ENCODE measurements at regions not wholly inside any gene's neighbourhood (a gene's known extent, or its start where the extent isn't known, plus 50 kb on each side); places are given as distances from the start of the nearest gene placed in this dataset.

DNA sequence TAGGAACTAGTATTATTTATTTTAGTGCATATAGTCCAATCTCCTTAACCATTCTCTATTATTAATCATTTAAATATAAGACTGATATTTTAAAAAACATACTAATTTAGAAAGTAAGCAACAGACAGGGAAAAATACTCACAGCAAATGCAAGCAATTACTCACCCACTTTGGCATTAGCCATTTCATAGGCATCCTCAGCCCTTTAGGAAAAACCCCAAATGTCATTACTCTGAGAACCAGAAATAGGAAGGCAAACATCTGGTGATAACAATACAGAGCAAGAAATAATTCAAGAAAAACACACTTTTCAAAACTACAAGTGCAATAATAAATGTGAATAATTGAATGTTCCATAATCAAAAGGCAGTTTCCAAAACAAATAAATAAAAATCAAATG lies 545.1 kb downstream of the PLPP3 start:
- peaks cover 0 to 4% (median 2%) of the 10 kb centered on the region in 3 donors for H3K27me3 Mint-ChIP-seq (ENCODE audit: low read depth in 3 of 3)
- no peaks in the 10 kb centered on the region for H3K4me1 Mint-ChIP-seq
- no peak overlapping the region for H3K27ac Mint-ChIP-seq
- H3K4me1 ChIP-seq (ENCODE audit: control insufficient read depth in 1 of 2, insufficient read depth in 2 of 2, low read length in 2 of 2): no peaks in the 10 kb centered on the region
- no peaks in the 10 kb centered on the region for H4K20me1 ChIP-seq (ENCODE audit: insufficient read depth, low read length)
- no peaks in the 10 kb centered on the region for H3K36me3 Mint-ChIP-seq
- intact Hi-C loops (cut with micrococcal nuclease): no loop called here
- no peak overlapping the region for H3K9ac ChIP-seq (ENCODE audit: insufficient read depth, low read length, poor library complexity, severe bottlenecking)
- no peak for TF ChIP-seq CTCF (IDR thresholded peaks at IDR 0.05)
- no peaks in the 10 kb centered on the region for H3K79me2 ChIP-seq (ENCODE audit: insufficient read depth, low read length)
- no peaks in the 10 kb centered on the region for H3K27me3 ChIP-seq (ENCODE audit: control insufficient read depth in 2 of 2, insufficient read depth in 2 of 2, low read length in 2 of 2)
- no peak for DNase-seq
- H3K36me3 ChIP-seq (replicated peaks in 1 of 2; ENCODE audit: control insufficient read depth in 1 of 2, insufficient read depth in 2 of 2, low read length in 2 of 2): no peaks in the 10 kb centered on the region
- H2AFZ ChIP-seq (ENCODE audit: insufficient read depth, low read depth, low read length, poor library complexity, severe bottlenecking): no peak overlapping the region
- no peaks in the 10 kb centered on the region for H3K9me3 ChIP-seq (replicated peaks in 1 of 2; ENCODE audit: control insufficient read depth in 1 of 2, insufficient read depth in 1 of 2, low read length in 2 of 2)
- H3K4me3 ChIP-seq (replicated peaks in 1 of 3; ENCODE audit: low read depth in 2 of 3, low read length in 3 of 3): no peak overlapping the region
- H3K9me3 Mint-ChIP-seq: peaks cover 0 to 6% (median 4%) of the 10 kb centered on the region in 7 donors
- no peak overlapping the region for H3K4me3 Mint-ChIP-seq
- no peak overlapping the region for H3K4me2 ChIP-seq (replicated peaks; ENCODE audit: extremely low read depth, low read length, poor library complexity, severe bottlenecking)
- H3K27ac ChIP-seq (ENCODE audit: low read depth in 1 of 2, low read length in 2 of 2): no peak overlapping the region

DNA sequence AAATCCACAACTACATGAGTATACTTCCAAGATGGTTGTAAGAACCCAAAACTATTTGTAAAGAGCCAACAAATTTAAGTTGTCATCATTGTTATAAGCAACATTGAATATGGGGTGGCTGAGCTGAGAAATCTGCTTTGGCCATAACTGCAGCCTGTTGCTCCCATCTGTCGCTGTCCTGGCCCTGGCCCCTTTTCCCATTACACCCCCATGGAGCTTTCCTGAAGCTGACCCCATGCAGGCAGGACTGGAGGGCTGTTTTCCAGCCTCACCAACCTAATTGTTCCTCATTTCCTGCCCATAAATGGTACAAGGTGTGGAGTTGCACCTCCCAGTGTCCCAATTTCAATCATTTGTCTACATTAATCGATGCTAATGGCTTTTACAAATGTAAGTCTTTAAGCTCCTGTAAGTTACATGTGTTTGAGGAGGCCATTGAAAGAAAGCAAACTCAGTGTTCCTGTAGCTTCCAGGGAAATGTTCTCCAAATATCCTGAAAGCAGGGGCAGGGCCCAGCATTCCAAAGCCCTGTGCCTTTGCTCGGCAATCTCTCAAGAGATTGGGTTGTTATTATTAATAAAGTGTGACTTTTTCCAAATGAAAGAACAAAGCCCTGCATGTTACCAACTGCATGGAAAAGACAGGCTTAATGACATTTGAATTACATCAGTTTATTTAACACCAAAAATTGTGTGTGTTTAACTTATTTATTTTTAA lies 545.9 kb downstream of the PLPP3 start:
- Mint-ChIP-seq H3K4me1 (no peaks in the 10 kb centered on the region), H3K36me3 (no peaks in the 10 kb centered on the region), H3K27me3 (ENCODE audit: low read depth in 3 of 3) (peaks cover 0 to 4% (median 2%) of the 10 kb centered on the region in 3 donors), H3K27ac (no peak overlapping the region), H3K4me3 (no peak overlapping the region), H3K9me3 (peaks cover 0 to 6% (median 2%) of the 10 kb centered on the region in 7 donors)
- DNase-seq: no peak
- Histone ChIP-seq H2AFZ (ENCODE audit: insufficient read depth, low read depth, low read length, poor library complexity, severe bottlenecking) (no peak overlapping the region), H4K20me1 (ENCODE audit: insufficient read depth, low read length) (no peaks in the 10 kb centered on the region), H3K79me2 (ENCODE audit: insufficient read depth, low read length) (no peaks in the 10 kb centered on the region), H3K9ac (ENCODE audit: insufficient read depth, low read length, poor library complexity, severe bottlenecking) (no peak overlapping the region), H3K36me3 (replicated peaks in 1 of 2; ENCODE audit: control insufficient read depth in 1 of 2, insufficient read depth in 2 of 2, low read length in 2 of 2) (no peaks in the 10 kb centered on the region), H3K4me3 (replicated peaks in 1 of 3; ENCODE audit: low read depth in 2 of 3, low read length in 3 of 3) (no peak overlapping the region), H3K9me3 (replicated peaks in 1 of 2; ENCODE audit: control insufficient read depth in 1 of 2, insufficient read depth in 1 of 2, low read length in 2 of 2) (no peaks in the 10 kb centered on the region), H3K27me3 (ENCODE audit: control insufficient read depth in 2 of 2, insufficient read depth in 2 of 2, low read length in 2 of 2) (no peaks in the 10 kb centered on the region), H3K4me1 (ENCODE audit: control insufficient read depth in 1 of 2, insufficient read depth in 2 of 2, low read length in 2 of 2) (no peaks in the 10 kb centered on the region), H3K4me2 (replicated peaks; ENCODE audit: extremely low read depth, low read length, poor library complexity, severe bottlenecking) (no peak overlapping the region), H3K27ac (ENCODE audit: low read depth in 1 of 2, low read length in 2 of 2) (no peak overlapping the region)
- WGBS (ENCODE audit: insufficient coverage): 100% methylated on average over 1 of the region's 3 CpGs
- intact Hi-C loops (cut with micrococcal nuclease): no loop called here
- no peak for TF ChIP-seq CTCF (IDR thresholded peaks at IDR 0.05)

Measured in CD14-positive monocyte (primary cell).